ENCODE measurements at regions not wholly inside any gene's neighbourhood (a gene's known extent, or its start where the extent isn't known, plus 50 kb on each side); places are given as distances from the start of the nearest gene placed in this dataset.

DNA sequence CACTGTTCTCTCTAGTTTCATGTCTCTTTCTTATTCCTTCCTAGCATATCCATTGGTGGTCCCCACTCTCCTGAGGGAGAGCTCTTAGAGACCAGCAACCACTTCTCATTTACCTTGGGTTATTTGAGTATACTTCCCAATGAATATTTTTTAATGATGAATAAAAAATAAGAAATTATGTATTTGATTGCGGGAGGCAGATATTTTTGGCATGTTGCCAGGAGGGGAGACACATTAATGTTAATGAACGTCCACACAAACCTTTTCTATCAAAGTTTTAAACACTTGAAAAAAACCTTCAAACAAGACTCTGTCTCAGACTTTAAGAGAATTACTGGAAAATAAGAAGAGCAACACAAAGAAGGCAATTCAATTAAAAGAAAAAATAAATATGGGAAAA is 260.6 kb upstream of the MAGI2 start:
- Histone ChIP-seq H3K27me3 (ENCODE audit: control insufficient read depth, insufficient read depth, low read length) (no peaks in the 10 kb centered on the region), H3K36me3 (ENCODE audit: control insufficient read depth in 2 of 3, insufficient read depth in 3 of 3, low read length in 3 of 3) (no peaks in the 10 kb centered on the region), H3K27ac (ENCODE audit: low read depth in 2 of 2, low read length in 2 of 2) (no peak overlapping the region), H3K9ac (ENCODE audit: low read length in 3 of 3) (no peak overlapping the region), H3K4me1 (ENCODE audit: control insufficient read depth in 2 of 3, insufficient read depth in 2 of 3, low read depth in 1 of 3, low read length in 3 of 3) (no peaks in the 10 kb centered on the region), H3K4me3 (ENCODE audit: low read length in 3 of 3) (no peak overlapping the region), H3K9me3 (ENCODE audit: control insufficient read depth in 2 of 3, insufficient read depth in 1 of 3, low read length in 3 of 3) (no peaks in the 10 kb centered on the region)
- intact Hi-C loops (cut with DNase I) = no loop called here
- TF ChIP-seq, protein P1, sequence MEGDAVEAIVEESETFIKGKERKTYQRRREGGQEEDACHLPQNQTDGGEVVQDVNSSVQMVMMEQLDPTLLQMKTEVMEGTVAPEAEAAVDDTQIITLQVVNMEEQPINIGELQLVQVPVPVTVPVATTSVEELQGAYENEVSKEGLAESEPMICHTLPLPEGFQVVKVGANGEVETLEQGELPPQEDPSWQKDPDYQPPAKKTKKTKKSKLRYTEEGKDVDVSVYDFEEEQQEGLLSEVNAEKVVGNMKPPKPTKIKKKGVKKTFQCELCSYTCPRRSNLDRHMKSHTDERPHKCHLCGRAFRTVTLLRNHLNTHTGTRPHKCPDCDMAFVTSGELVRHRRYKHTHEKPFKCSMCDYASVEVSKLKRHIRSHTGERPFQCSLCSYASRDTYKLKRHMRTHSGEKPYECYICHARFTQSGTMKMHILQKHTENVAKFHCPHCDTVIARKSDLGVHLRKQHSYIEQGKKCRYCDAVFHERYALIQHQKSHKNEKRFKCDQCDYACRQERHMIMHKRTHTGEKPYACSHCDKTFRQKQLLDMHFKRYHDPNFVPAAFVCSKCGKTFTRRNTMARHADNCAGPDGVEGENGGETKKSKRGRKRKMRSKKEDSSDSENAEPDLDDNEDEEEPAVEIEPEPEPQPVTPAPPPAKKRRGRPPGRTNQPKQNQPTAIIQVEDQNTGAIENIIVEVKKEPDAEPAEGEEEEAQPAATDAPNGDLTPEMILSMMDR (IDR thresholded peaks at IDR 0.05; ENCODE audit: borderline replicate concordance, extremely low read depth, insufficient read depth) = no peak
- FAIRE-seq = no peak
- no peak for DNase-seq

GRCh38 chr7:79713276-79713675 is 259.8 kb upstream of the MAGI2 start:
- Histone ChIP-seq H3K4me3 (ENCODE audit: low read length in 3 of 3) (no peak overlapping the region), H3K9me3 (ENCODE audit: control insufficient read depth in 2 of 3, insufficient read depth in 1 of 3, low read length in 3 of 3) (no peaks in the 10 kb centered on the region), H3K27ac (ENCODE audit: low read depth in 2 of 2, low read length in 2 of 2) (no peak overlapping the region), H3K36me3 (ENCODE audit: control insufficient read depth in 2 of 3, insufficient read depth in 3 of 3, low read length in 3 of 3) (no peaks in the 10 kb centered on the region), H3K27me3 (ENCODE audit: control insufficient read depth, insufficient read depth, low read length) (no peaks in the 10 kb centered on the region), H3K9ac (ENCODE audit: low read length in 3 of 3) (no peak overlapping the region), H3K4me1 (ENCODE audit: control insufficient read depth in 2 of 3, insufficient read depth in 2 of 3, low read depth in 1 of 3, low read length in 3 of 3) (no peaks in the 10 kb centered on the region)
- intact Hi-C loops (cut with DNase I) = no loop called here
- DNase-seq (no peak), FAIRE-seq (no peak)
- TF ChIP-seq, protein P1 (IDR thresholded peaks at IDR 0.05; ENCODE audit: borderline replicate concordance, extremely low read depth, insufficient read depth) = no peak

DNA sequence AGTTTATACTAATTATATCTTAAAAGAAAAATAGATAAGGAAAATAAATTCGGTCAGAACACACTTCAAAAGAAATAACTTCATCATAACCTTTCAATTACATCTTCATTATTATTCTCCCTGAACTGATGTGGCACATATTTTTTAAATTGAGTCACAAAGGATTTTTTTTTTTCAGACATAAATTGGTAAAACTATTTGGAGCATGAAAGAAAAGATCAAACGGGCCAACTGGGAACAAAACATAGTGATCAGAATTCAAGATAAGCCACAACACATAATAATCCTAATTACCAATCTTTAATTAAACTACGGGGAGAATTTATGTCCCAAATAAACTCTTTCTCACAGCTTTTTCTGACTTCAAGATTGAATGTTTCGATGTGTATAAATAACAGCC is 258.2 kb upstream of the MAGI2 start:
- no peaks in the 10 kb centered on the region for H3K27me3 ChIP-seq (ENCODE audit: control insufficient read depth, insufficient read depth, low read length)
- H3K4me3 ChIP-seq (ENCODE audit: low read length in 3 of 3) = no peak overlapping the region
- DNase-seq (no peak), FAIRE-seq (no peak)
- H3K36me3 ChIP-seq (ENCODE audit: control insufficient read depth in 2 of 3, insufficient read depth in 3 of 3, low read length in 3 of 3) = no peaks in the 10 kb centered on the region
- H3K9me3 ChIP-seq (ENCODE audit: control insufficient read depth in 2 of 3, insufficient read depth in 1 of 3, low read length in 3 of 3) = no peaks in the 10 kb centered on the region
- H3K27ac ChIP-seq (ENCODE audit: low read depth in 2 of 2, low read length in 2 of 2) = no peak overlapping the region
- H3K9ac ChIP-seq (ENCODE audit: low read length in 3 of 3) = no peak overlapping the region
- H3K4me1 ChIP-seq (ENCODE audit: control insufficient read depth in 2 of 3, insufficient read depth in 2 of 3, low read depth in 1 of 3, low read length in 3 of 3) = no peaks in the 10 kb centered on the region
- TF ChIP-seq, protein P1 (IDR thresholded peaks at IDR 0.05; ENCODE audit: borderline replicate concordance, extremely low read depth, insufficient read depth) = no peak
- intact Hi-C loops (cut with DNase I) = no loop called here
